ENCODE measurements at regions not wholly inside any gene's neighbourhood (a gene's known extent, or its start where the extent isn't known, plus 50 kb on each side); places are given as distances from the start of the nearest gene placed in this dataset.

DNA sequence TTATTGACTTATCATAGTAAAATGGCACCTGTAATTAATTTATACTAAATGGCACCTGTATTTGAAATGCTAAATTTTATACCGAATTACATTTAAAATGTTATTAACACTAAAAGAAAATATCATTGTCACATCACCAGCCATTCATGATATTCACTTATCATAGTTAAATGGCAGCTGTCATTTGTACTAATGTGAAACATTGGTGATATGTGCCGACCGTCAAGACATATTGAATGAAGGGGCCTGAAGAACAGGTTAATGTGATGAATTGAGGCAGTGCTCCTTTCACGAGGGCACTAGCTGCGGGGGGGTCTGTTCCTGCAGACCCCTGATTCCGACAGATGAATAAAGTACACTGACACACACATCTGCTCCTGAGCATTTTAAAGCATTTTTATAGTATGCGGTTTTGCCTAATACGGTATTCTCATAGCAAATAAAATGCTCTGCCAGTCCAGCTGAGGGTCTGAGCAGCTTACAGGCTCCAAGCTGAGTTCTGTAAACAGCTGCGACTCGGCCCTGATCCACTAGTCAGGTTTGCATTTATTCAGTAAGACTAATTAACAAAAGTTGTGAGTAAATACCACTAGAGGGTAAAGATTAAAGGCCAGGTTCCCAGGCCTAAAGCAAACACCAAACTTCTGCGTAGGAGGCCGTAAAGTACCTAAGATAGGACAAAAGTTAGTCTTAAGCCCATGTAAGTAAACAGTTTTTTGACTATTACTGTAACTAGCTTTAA, 593.4 kb upstream of the NETO1 start:
- Histone ChIP-seq H3K4me2 (replicated peaks; ENCODE audit: extremely low read depth, low read length, poor library complexity, severe bottlenecking) (no peak overlapping the region), H3K36me3 (replicated peaks in 1 of 2; ENCODE audit: control insufficient read depth in 1 of 2, insufficient read depth in 2 of 2, low read length in 2 of 2) (no peaks in the 10 kb centered on the region), H3K27ac (ENCODE audit: low read depth in 1 of 2, low read length in 2 of 2) (no peak overlapping the region), H3K27me3 (ENCODE audit: control insufficient read depth in 2 of 2, insufficient read depth in 2 of 2, low read length in 2 of 2) (no peaks in the 10 kb centered on the region), H3K79me2 (ENCODE audit: insufficient read depth, low read length) (no peaks in the 10 kb centered on the region), H4K20me1 (ENCODE audit: insufficient read depth, low read length) (no peaks in the 10 kb centered on the region), H3K4me3 (replicated peaks in 1 of 3; ENCODE audit: low read depth in 2 of 3, low read length in 3 of 3) (no peak overlapping the region), H3K9ac (ENCODE audit: insufficient read depth, low read length, poor library complexity, severe bottlenecking) (no peak overlapping the region), H3K4me1 (ENCODE audit: control insufficient read depth in 1 of 2, insufficient read depth in 2 of 2, low read length in 2 of 2) (no peaks in the 10 kb centered on the region), H3K9me3 (replicated peaks in 1 of 2; ENCODE audit: control insufficient read depth in 1 of 2, insufficient read depth in 1 of 2, low read length in 2 of 2) (no peaks in the 10 kb centered on the region), H2AFZ (ENCODE audit: insufficient read depth, low read depth, low read length, poor library complexity, severe bottlenecking) (no peak overlapping the region)
- 100% methylated on average over 2 of the region's 12 CpGs for WGBS (ENCODE audit: insufficient coverage)
- Mint-ChIP-seq H3K9me3 (peaks cover 0 to 4% (median 0%) of the 10 kb centered on the region in 7 donors), H3K27me3 (ENCODE audit: low read depth in 3 of 3) (no peaks in the 10 kb centered on the region), H3K36me3 (no peaks in the 10 kb centered on the region), H3K27ac (no peak overlapping the region), H3K4me1 (no peaks in the 10 kb centered on the region), H3K4me3 (no peak overlapping the region)
- TF ChIP-seq CTCF (IDR thresholded peaks at IDR 0.05), result no peak
- no peak for DNase-seq
- intact Hi-C loops (cut with micrococcal nuclease), result no loop called here

DNA sequence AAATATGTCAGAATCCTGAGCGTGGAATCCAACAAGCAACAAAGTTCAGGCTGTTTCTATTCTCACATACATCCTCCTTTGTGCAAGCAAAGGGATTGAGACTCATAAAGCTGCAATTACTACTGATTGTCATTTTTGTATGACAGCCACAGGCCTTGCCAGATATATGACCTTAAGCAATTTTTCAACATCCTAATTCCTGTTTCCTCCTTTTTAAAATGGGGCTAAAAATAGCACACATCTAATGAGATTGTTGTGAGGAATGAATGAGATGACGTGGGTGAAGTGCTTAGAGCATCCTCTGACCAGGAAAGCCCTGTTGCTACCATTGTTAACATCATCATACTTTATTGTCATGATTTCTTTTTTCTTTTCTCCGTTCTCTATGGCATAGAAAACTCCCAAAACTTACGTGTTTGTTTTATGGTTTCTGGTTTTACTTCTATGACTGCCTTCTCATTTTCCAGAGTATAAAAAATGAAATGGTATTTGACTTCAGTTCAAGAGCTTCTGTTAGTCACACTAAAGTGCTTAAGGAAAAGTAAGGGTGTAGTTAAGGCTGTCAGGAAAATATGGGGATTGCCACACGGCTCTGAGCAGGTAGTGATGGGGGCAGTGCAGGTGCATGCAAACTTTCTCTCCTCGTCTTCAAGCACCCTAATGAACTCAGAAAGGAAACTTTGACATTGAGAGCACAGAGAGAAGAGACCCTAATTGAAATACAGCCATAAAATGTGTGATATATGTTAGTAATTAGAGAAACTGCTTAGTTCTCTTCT, 590.6 kb upstream of the NETO1 start:
- H3K79me2 ChIP-seq (ENCODE audit: insufficient read depth, low read length), result no peaks in the 10 kb centered on the region

More for the DNA sequence above, 590.6 kb upstream of the NETO1 start:
- H3K27ac Mint-ChIP-seq, result no peak overlapping the region
- Histone ChIP-seq H3K4me2 (replicated peaks; ENCODE audit: extremely low read depth, low read length, poor library complexity, severe bottlenecking) (no peak overlapping the region), H3K4me3 (replicated peaks in 1 of 3; ENCODE audit: low read depth in 2 of 3, low read length in 3 of 3) (no peak overlapping the region), H3K36me3 (replicated peaks in 1 of 2; ENCODE audit: control insufficient read depth in 1 of 2, insufficient read depth in 2 of 2, low read length in 2 of 2) (no peaks in the 10 kb centered on the region), H3K9me3 (replicated peaks in 1 of 2; ENCODE audit: control insufficient read depth in 1 of 2, insufficient read depth in 1 of 2, low read length in 2 of 2) (no peaks in the 10 kb centered on the region), H3K27ac (ENCODE audit: low read depth in 1 of 2, low read length in 2 of 2) (no peak overlapping the region), H2AFZ (ENCODE audit: insufficient read depth, low read depth, low read length, poor library complexity, severe bottlenecking) (no peak overlapping the region), H3K9ac (ENCODE audit: insufficient read depth, low read length, poor library complexity, severe bottlenecking) (no peak overlapping the region), H3K27me3 (ENCODE audit: control insufficient read depth in 2 of 2, insufficient read depth in 2 of 2, low read length in 2 of 2) (no peaks in the 10 kb centered on the region), H3K4me1 (ENCODE audit: control insufficient read depth in 1 of 2, insufficient read depth in 2 of 2, low read length in 2 of 2) (no peaks in the 10 kb centered on the region), H4K20me1 (ENCODE audit: insufficient read depth, low read length) (no peaks in the 10 kb centered on the region)
- intact Hi-C loops (cut with micrococcal nuclease), result no loop called here
- no peaks in the 10 kb centered on the region for H3K36me3 Mint-ChIP-seq
- H3K4me1 Mint-ChIP-seq, result no peaks in the 10 kb centered on the region
- H3K27me3 Mint-ChIP-seq (ENCODE audit: low read depth in 3 of 3), result no peaks in the 10 kb centered on the region
- no CpG with 5 or more reads among the region's 6 CpGs for WGBS (ENCODE audit: insufficient coverage)
- H3K4me3 Mint-ChIP-seq, result no peak overlapping the region
- TF ChIP-seq CTCF (IDR thresholded peaks at IDR 0.05), result no peak
- DNase-seq, result no peak
- peaks cover 0 to 3% (median 2%) of the 10 kb centered on the region in 7 donors for H3K9me3 Mint-ChIP-seq

Data from CD14-positive monocyte (primary cell).